C4-2B (cell line): ENCODE measurements at regions not wholly inside any gene's neighbourhood (a gene's known extent, or its start where the extent isn't known, plus 50 kb on each side); places are given as distances from the start of the nearest gene placed in this dataset.

Experiments used
- ZFX ChIP-seq: fragments of 450-650 bp; IDR thresholded peaks from 2 replicates; pipeline ENCODE4 v1.6.1; 2017
- TF ChIP-seq, protein P1 (sequence below): fragments of 450-650 bp; conservative IDR thresholded peaks from 2 replicates; pipeline ENCODE4 v1.5.1; 2017; ENCODE audit warnings: mild to moderate bottlenecking

- TF ChIP-seq, protein P1, sequence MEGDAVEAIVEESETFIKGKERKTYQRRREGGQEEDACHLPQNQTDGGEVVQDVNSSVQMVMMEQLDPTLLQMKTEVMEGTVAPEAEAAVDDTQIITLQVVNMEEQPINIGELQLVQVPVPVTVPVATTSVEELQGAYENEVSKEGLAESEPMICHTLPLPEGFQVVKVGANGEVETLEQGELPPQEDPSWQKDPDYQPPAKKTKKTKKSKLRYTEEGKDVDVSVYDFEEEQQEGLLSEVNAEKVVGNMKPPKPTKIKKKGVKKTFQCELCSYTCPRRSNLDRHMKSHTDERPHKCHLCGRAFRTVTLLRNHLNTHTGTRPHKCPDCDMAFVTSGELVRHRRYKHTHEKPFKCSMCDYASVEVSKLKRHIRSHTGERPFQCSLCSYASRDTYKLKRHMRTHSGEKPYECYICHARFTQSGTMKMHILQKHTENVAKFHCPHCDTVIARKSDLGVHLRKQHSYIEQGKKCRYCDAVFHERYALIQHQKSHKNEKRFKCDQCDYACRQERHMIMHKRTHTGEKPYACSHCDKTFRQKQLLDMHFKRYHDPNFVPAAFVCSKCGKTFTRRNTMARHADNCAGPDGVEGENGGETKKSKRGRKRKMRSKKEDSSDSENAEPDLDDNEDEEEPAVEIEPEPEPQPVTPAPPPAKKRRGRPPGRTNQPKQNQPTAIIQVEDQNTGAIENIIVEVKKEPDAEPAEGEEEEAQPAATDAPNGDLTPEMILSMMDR = no peak
- TF ChIP-seq ZFX = no peak
These were observed 395.7 kb downstream of the RAPGEF2 start for GRCh38 chr4:159498446-159499115.
